NCI-H774 (cell line): ENCODE measurements at regions not wholly inside any gene's neighbourhood (a gene's known extent, or its start where the extent isn't known, plus 50 kb on each side); places are given as distances from the start of the nearest gene placed in this dataset.

Source experiments
- DNase-seq: peaks from one replicate; lab custom pipeline; 2025; lab: John Stamatoyannopoulos, UW

GRCh38 chr11:116442238-116442752 lies 330.5 kb downstream of the BUD13 start:
- no peak for DNase-seq

GRCh38 chr11:116439361-116439677 lies 333.5 kb downstream of the BUD13 start:
- no peak for DNase-seq

- no peak for DNase-seq
Observed at GRCh38 chr11:116438651-116439360, 334.0 kb downstream of the BUD13 start.

- DNase-seq = no peak
Observed at GRCh38 chr11:116434986-116435385, 337.8 kb downstream of the BUD13 start.

- no peak for DNase-seq
Observed at GRCh38 chr11:116432301-116432700, 340.5 kb downstream of the BUD13 start.

- DNase-seq = no peak
Observed at GRCh38 chr11:116431842-116432241, 340.9 kb downstream of the BUD13 start.

- no peak for DNase-seq
Observed at GRCh38 chr11:116428638-116428975, 344.2 kb downstream of the BUD13 start.

- DNase-seq = no peak
Observed at GRCh38 chr11:116427903-116428637, 344.7 kb downstream of the BUD13 start.

- DNase-seq = no peak
Observed at GRCh38 chr11:116427337-116427902, 345.4 kb downstream of the BUD13 start.

- DNase-seq = no peak
Observed at GRCh38 chr11:116426761-116427160, 346.0 kb downstream of the BUD13 start.

GRCh38 chr11:116424615-116425261 lies 348.0 kb downstream of the BUD13 start:
- DNase-seq = no peak

GRCh38 chr11:116422956-116423600 lies 349.7 kb downstream of the BUD13 start:
- DNase-seq = no peak

GRCh38 chr11:116422556-116422955 lies 350.2 kb downstream of the BUD13 start:
- DNase-seq = no peak

- no peak for DNase-seq
Observed at GRCh38 chr11:116421529-116422185, 351.1 kb downstream of the BUD13 start.

- no peak for DNase-seq
Observed at GRCh38 chr11:116420770-116421528, 351.8 kb downstream of the BUD13 start.

GRCh38 chr11:116420030-116420429 lies 352.8 kb downstream of the BUD13 start:
- DNase-seq = no peak

GRCh38 chr11:116418388-116419041 lies 354.3 kb downstream of the BUD13 start:
- DNase-seq = no peak

GRCh38 chr11:116416852-116417251 lies 355.9 kb downstream of the BUD13 start:
- DNase-seq = no peak

- DNase-seq = no peak
Observed at GRCh38 chr11:116415095-116415494, 357.7 kb downstream of the BUD13 start.

- DNase-seq = no peak
Observed at GRCh38 chr11:116414357-116414880, 358.4 kb downstream of the BUD13 start.
